ENCODE measurements at regions not wholly inside any gene's neighbourhood (a gene's known extent, or its start where the extent isn't known, plus 50 kb on each side); places are given as distances from the start of the nearest gene placed in this dataset.
"Not testable (repeated sequence)": the region's sequence is repeated elsewhere in the genome, so short reads cannot be mapped to it uniquely, and the experiment has no call there.

DNA sequence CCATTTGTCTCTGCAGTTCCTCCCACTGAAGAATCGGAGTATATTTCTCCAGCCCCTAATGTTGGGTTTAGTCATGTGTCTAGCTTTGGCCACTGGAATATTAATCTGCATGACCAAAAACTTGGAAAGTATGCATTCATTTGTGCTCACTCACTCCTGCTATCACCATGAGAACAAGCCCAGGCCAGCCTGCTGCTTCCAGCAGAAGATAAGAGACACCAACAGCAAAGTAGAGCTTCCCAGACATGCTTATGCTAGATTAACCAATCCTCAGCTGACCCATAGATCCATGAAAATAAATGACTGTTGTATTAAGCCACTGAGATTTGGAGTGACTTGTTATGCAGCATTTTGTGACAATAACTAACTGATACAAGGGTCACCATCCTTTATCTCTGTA lies 108.8 kb downstream of the ART5 start:
- not testable (repeated sequence) for H3K36me3 ChIP-seq; H3K9me3 ChIP-seq; H3K27me3 ChIP-seq; H3K27ac ChIP-seq; DNase-seq (ENCODE audit: low spot score); H3K4me3 ChIP-seq; H3K4me1 ChIP-seq

DNA sequence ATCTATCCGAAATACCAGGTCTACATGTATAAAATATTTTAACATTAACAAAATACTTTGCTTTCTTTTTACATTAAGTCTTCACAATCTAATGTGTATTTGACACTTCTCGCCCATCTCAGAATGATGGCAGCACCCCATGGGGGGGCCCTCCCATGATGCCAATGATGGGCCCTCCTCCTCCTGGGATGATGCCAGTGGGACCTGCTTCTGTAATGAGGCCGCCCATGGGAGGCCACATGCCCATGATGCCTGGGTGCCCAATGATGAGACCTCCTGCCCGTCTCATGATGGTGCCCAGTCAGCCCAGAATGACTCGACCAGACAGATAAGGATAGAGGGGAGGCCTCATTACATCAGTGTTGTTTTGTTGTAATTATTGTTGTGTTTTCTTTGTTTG lies 110.5 kb downstream of the ART5 start:
- H3K27ac ChIP-seq; DNase-seq (ENCODE audit: low spot score); H3K9me3 ChIP-seq; H3K4me1 ChIP-seq; H3K4me3 ChIP-seq; H3K27me3 ChIP-seq; H3K36me3 ChIP-seq: not testable (repeated sequence)

DNA sequence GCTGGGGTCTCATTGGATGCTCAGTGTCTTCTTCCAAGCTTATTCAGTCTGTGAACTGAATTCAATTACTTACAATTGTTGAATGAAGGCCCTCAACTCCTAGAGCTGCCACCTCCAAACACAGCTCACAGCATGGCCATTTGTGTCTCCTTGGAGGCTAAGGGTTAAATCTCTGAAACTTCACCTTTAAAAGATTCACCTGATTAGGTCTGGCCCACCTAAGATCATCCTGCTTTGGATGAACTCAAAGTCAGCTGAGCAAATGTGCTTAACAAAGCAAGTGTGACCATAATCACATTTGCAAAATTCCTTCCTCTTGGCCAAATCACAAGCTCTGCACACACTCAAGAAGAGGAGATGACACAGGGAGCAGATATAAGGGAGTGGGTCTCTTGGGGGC lies 118.2 kb downstream of the ART5 start:
- not testable (repeated sequence) for H3K27me3 ChIP-seq; H3K36me3 ChIP-seq; H3K9me3 ChIP-seq; H3K4me3 ChIP-seq; H3K27ac ChIP-seq; DNase-seq (ENCODE audit: low spot score); H3K4me1 ChIP-seq

DNA sequence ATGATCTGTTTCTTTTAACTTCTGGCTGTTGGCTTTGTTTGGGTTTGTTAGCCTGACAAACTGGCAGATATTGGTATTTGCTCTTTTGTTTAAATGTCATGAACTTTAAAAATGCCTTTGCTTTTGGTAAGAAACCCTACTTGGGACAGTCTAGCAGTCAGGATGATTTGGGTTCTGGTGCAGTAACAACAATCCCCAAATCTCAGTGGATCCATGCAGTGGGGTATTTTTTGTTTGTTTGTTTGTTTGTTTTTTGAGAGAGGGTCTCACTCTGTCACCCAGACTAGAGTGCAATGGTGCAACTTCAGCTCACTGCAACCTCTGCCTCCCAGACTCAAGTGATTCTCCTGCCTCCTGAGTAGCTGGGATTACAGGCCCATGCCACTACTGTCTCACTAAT lies 120.9 kb downstream of the ART5 start:
- DNase-seq (ENCODE audit: low spot score); H3K27me3 ChIP-seq; H3K36me3 ChIP-seq; H3K27ac ChIP-seq; H3K4me1 ChIP-seq; H3K4me3 ChIP-seq; H3K9me3 ChIP-seq: not testable (repeated sequence)

DNA sequence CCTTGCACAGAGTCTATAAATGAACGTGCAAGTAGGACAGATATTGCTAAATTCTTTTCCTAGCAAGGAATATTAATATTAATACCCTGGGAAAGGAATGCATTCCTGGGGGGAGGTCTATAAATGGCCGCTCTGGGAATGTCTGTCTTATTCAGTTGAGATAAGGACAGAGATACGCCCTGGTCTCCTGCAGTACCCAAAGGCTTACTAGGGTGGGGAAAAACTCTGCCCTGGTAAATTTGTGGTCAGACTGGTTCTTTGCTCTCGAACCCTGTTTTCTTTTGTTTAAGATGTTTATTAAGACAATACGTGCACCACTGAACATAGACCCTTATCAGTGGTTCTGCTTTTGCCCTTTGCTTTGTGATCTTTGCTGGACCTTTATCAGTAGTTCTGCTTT lies 122.0 kb downstream of the ART5 start:
- H3K4me1 ChIP-seq; H3K9me3 ChIP-seq; H3K36me3 ChIP-seq; H3K4me3 ChIP-seq; H3K27me3 ChIP-seq; H3K27ac ChIP-seq; DNase-seq (ENCODE audit: low spot score): not testable (repeated sequence)

DNA sequence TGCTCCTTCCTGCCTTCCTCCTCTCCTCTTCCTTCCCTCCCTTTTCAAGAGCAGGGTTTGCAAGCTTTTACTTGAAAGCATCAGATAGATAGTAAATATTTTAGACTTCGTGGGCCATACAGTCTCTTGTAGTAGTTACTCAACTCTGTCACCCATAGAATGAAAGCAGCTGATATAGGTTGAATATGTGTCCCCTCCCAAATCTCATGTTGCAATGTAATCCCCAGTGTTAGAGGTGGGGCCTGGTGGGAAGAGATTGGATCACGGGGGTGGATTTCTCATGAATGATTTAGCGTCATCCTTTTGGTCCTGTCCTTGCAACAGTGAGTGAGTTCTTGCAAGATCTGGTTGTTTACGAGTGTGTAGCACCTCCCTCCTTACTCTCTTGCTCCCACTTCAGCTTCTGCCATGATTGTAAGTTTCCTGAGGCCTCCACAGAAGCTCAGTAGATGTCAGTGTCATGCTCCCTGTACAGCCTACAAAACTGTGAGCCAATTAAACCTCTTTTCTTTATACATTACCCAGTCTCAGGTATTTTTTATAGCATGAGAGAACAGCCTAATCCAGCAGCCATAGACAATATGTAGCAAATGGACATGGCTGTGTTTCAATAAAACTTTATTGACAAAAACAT lies 124.7 kb downstream of the ART5 start:
- not testable (repeated sequence) for H3K27me3 ChIP-seq

DNA sequence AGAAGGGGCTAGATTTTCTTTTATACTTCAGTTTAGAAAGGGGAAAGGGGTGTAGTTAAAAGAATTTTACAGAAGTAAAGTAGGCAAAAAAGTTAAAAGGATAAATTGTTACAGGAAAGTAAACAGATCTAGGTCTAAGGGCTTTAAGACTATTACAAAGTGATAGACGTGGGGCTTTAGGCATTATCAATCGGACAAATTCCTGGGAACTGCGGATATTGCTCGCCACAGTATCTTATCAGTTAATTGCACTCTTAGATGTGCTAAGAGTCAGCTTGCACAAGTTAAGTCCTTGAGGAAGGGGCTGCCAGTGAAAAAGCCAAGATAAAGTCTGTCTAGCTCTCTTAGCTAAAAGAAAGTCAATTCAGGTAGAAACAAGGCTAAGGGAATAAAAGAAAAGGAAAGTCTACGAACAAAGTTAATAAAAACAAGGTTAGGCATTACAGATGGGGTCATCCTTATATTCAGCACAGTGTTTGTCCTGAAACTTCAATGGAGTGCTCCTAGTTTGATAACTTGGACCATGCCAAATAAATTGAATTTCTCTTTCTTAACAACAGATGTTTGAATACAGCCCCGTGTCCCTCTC lies 125.4 kb downstream of the ART5 start:
- not testable (repeated sequence) for H3K27ac ChIP-seq; H3K27me3 ChIP-seq; H3K36me3 ChIP-seq; H3K4me3 ChIP-seq; H3K4me1 ChIP-seq; DNase-seq (ENCODE audit: low spot score); H3K9me3 ChIP-seq

More for the DNA sequence above, 124.7 kb downstream of the ART5 start:
- DNase-seq (ENCODE audit: low spot score); H3K9me3 ChIP-seq; H3K27ac ChIP-seq; H3K36me3 ChIP-seq; H3K4me3 ChIP-seq; H3K4me1 ChIP-seq: not testable (repeated sequence)

DNA sequence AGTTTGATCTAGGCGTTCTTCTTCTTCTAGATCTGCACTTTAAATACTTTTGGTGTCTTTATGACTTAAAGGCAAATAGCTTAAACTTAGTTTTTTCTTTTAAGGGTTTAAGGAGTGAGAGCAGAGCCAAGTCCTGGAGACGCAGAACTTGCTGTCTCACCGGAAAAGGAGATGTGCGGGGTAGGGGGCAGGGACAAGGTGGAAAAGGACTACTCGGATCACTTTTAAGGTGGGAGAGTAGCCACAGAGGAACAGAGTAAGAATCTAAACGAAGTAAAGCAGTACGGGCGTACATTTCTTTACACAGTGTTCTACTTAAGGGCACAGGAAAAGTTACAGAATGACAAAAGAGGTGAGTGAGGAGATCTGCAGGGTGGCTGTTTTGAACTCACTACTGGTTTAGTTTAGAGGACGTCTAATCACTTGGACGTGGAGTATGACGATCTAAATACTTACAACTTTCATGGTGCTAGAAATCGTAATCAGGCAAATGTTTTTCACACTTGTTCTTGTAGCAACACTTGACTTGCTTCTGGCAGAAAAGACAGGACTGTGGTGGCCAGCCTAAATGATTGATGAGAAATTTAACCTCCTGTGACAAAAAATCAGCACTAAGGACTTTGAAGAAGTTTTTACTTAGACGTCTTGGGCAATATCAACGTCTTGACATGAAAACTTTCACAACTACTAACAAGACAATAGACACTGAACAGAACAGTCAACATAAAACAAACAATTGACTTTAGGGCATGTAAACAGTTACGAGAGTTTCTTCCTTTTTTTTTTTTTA lies 127.0 kb downstream of the ART5 start:
- H3K9me3 ChIP-seq; H3K27ac ChIP-seq; H3K4me1 ChIP-seq; H3K36me3 ChIP-seq; H3K4me3 ChIP-seq; DNase-seq (ENCODE audit: low spot score); H3K27me3 ChIP-seq: not testable (repeated sequence)

DNA sequence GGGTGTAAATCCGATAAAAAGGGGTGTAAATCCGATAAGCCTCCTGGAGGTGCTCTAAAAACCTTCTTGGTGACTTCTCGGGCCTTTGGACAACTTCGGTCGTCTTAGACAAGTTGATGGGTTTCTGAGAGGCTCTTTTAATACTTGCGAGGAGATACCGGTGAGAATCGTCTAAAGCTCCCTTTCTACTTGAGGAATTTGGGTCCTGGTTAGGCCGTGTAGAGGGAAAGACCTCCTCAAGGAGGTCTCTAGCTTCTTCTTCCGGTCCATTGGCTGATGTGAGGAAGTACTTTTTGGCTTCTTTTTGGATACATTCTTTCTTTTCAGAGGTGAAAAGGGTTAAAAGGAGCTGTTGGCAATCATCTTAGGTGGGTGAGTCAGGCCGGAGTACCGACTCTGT lies 128.5 kb downstream of the ART5 start:
- not testable (repeated sequence) for H3K9me3 ChIP-seq; H3K27ac ChIP-seq; DNase-seq (ENCODE audit: low spot score); H3K4me1 ChIP-seq; H3K36me3 ChIP-seq; H3K27me3 ChIP-seq; H3K4me3 ChIP-seq

DNA sequence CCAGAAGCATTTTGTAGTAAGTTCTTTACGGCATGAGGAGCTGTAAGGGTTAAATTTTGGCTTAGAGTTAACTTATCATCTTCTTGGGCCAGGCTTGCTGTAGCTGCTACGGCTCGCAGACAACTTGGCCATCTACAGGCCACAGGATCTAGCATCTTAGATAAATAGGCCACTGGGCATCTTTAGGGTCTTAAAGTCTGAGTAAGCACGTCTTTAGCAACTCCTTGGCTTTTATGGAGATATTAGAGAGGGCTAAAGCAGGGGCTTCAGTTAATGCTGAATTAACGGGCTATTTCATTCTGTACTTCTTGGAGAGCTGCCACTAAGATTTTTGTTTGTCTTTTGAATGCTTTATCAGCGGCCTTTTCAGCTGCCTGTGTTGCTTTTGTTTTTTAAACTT lies 129.0 kb downstream of the ART5 start:
- H3K27me3 ChIP-seq; H3K4me3 ChIP-seq; H3K27ac ChIP-seq; H3K9me3 ChIP-seq; H3K36me3 ChIP-seq; DNase-seq (ENCODE audit: low spot score); H3K4me1 ChIP-seq: not testable (repeated sequence)

DNA sequence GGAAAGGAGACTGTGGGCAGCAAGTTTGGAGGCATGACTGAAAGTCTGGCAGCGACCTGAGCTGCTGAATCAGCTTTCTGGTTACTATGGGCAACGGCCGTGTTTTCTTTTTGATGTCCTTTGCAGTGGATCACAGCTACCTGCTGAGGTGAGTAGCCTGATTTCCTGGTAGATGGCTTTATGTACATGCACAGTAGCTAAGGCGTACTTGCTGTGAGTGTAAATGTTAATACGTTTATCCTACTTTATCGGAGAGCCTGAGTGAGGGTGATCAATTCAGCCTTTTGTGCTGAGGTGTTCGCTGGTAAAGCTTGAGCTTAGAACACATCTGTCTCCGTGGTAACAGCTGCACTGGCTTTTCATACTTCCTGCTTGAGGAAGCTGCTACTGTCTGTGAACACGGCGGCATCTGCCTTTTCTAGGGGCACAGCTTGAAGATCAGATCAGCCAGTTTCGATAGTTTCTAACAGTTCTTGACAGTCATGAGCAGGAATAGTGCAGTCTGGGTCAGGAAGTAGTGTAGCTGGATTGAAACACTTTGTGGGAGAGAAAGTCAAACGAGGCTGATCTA lies 129.6 kb downstream of the ART5 start:
- H3K36me3 ChIP-seq; H3K27ac ChIP-seq; H3K9me3 ChIP-seq; DNase-seq (ENCODE audit: low spot score); H3K27me3 ChIP-seq; H3K4me1 ChIP-seq; H3K4me3 ChIP-seq: not testable (repeated sequence)

DNA sequence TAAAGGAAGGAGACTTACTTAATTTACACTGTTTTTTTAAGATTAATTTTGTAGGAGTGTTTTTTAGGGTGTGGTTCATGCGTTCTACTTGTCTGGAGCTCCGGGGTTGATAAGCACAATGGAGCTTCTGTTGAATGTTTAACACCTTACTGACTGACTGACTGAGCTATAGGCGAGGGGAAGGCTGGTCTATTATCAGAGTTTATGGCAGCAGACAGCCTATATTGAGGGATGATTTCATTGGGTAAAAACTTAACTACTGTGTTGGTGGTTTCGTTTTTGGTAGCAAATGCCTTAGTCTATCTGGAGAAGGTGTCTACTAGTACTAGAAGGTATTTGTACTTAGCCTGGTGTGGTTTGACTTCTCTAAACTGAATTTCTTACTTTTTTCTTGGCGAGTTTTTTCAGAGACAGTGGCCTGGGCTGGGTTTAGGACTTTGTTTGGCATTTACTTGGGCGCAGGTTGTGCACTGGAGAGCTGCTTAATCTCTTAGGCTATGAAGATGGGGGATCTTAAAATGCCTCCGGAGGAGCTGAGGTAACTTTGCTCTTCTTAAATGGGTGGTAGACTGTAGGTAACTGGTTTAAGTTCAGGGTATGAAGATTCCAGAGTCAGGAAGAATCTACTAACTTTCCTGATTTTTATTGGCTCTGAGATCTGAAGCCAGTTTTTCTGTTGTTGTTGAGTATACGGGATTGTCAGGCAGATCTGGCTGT lies 130.2 kb downstream of the ART5 start:
- H3K27ac ChIP-seq; H3K27me3 ChIP-seq; H3K36me3 ChIP-seq; H3K4me1 ChIP-seq; H3K4me3 ChIP-seq; H3K9me3 ChIP-seq; DNase-seq (ENCODE audit: low spot score): not testable (repeated sequence)

DNA sequence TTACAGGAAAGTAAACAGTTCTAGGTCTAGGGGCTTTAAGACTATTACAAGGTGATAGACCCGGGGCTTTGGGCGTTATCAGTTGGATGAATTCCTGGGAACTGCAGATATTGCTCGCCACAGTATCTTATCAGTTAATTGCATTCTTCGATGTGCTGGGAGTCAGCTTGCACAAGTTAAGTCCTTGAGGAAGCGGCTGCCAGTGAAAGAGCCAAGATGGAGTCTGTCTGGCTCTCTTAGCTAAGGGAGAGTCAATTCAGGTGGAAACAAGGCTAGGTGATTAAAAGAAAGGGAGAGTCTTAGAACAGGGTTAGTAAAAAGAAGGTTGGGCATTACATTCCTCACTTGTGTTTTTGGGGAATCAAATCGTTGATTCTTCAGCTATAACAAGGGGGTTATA lies 130.6 kb upstream of the ZNF195 start:
- not testable (repeated sequence) for H3K27ac ChIP-seq; H3K36me3 ChIP-seq; H3K27me3 ChIP-seq; DNase-seq (ENCODE audit: low spot score); H3K4me1 ChIP-seq; H3K9me3 ChIP-seq; H3K4me3 ChIP-seq

DNA sequence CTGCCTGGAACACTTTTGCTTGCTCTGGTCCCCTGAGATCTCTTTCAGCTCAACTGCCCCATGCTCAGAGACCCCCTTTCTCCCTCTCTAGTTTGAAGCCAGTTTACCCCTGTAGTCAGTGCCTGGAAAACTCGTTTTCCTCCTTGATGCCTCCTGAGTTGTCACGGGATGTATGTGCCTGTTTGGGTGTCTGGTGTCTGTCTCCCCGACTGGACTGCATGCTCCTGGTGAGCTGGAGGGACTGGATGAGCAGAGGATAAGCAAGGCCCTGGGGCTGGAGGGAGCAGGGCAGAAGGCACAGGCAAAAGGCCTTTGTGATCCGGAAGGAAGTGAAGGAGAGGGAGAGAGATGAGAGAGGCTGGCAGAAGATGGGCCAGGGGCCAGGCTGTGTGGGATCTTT lies 120.3 kb upstream of the ZNF195 start:
- not testable (repeated sequence) for H3K4me1 ChIP-seq; H3K36me3 ChIP-seq; DNase-seq (ENCODE audit: low spot score); H3K27ac ChIP-seq; H3K27me3 ChIP-seq; H3K4me3 ChIP-seq; H3K9me3 ChIP-seq

DNA sequence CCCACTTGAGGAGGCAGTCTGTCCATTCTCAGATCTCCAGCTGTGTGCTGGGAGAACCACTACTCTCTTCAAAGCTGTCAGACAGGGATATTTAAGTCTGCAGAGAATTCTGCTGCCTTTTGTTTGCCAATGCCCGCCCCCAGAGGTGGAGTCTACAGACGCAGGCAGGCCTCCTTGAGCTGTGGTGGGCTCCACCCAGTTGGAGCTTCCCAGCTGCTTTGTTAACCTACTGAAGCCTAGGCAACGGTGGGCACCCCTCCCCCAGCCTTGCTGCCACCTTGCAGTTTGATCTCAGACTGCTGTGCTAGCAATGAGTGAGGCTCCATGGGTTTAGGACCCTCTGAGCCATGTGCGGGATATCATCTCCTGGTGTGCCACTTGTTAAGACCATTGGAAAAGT lies 119.4 kb upstream of the ZNF195 start:
- not testable (repeated sequence) for H3K9me3 ChIP-seq; H3K4me3 ChIP-seq; H3K4me1 ChIP-seq; H3K36me3 ChIP-seq; DNase-seq (ENCODE audit: low spot score); H3K27ac ChIP-seq; H3K27me3 ChIP-seq
